ENCODE measurements at regions not wholly inside any gene's neighbourhood (a gene's known extent, or its start where the extent isn't known, plus 50 kb on each side); places are given as distances from the start of the nearest gene placed in this dataset.

GRCh38 chr5:175816348-175816747 is 55.0 kb upstream of the CPLX2 start:
- H2BK120ac ChIP-seq (ENCODE audit: insufficient read depth, low read length, poor library complexity), result no peak overlapping the region
- peaks cover 2% of the 10 kb centered on the region for H3K9me3 ChIP-seq (ENCODE audit: insufficient read depth, low read depth, low read length)
- no peak overlapping the region for H3K18ac ChIP-seq (ENCODE audit: low read length)
- H2AK5ac ChIP-seq (ENCODE audit: low read length), result no peak overlapping the region
- H4K12ac ChIP-seq (ENCODE audit: low read depth, low read length), result no peak overlapping the region
- H3K9ac ChIP-seq (ENCODE audit: low read length), result no peak overlapping the region
- H3K23ac ChIP-seq (ENCODE audit: low read length), result no peak overlapping the region
- no peaks in the 10 kb centered on the region for H3K36me3 ChIP-seq (ENCODE audit: control insufficient read depth in 1 of 2, insufficient read depth in 2 of 2, low read length in 2 of 2)
- no peaks in the 10 kb centered on the region for H3K79me1 ChIP-seq (ENCODE audit: low read length)
- H3K4me1 ChIP-seq (ENCODE audit: control insufficient read depth in 1 of 2, insufficient read depth in 2 of 2, low read length in 2 of 2), result no peaks in the 10 kb centered on the region
- no peaks in the 10 kb centered on the region for H3K27me3 ChIP-seq (ENCODE audit: insufficient read depth, low read length)
- H4K91ac ChIP-seq (ENCODE audit: low read depth, low read length), result no peak overlapping the region
- H3K14ac ChIP-seq (ENCODE audit: low read length), result no peak overlapping the region
- H4K8ac ChIP-seq (ENCODE audit: low read depth, low read length), result no peak overlapping the region
- no CpG with 5 or more reads among the region's 10 CpGs for WGBS (ENCODE audit: extremely low coverage, insufficient coverage, insufficient read length)
- H2AFZ ChIP-seq (ENCODE audit: insufficient read depth, low read length, poor library complexity), result no peak overlapping the region
- H2BK12ac ChIP-seq (ENCODE audit: low read length), result no peak overlapping the region
- no peak overlapping the region for H3K4me2 ChIP-seq (ENCODE audit: low read length)
- H3K4ac ChIP-seq (ENCODE audit: low read depth, low read length), result no peak overlapping the region
- H3K79me2 ChIP-seq (ENCODE audit: control insufficient read depth, insufficient read depth, low read length, poor library complexity), result no peaks in the 10 kb centered on the region
- H2BK5ac ChIP-seq (ENCODE audit: low read depth, low read length, poor library complexity), result no peak overlapping the region
- no peak overlapping the region for H3K4me3 ChIP-seq (ENCODE audit: low read depth, low read length)
- H3K27ac ChIP-seq (ENCODE audit: low read depth, low read length), result no peak overlapping the region
- DNase-seq, result no peak

GRCh38 chr5:175819090-175819425 is 52.3 kb upstream of the CPLX2 start:
- Histone ChIP-seq H3K4me3 (ENCODE audit: low read depth, low read length) (no peak overlapping the region), H3K79me2 (ENCODE audit: control insufficient read depth, insufficient read depth, low read length, poor library complexity) (no peaks in the 10 kb centered on the region), H3K18ac (ENCODE audit: low read length) (no peak overlapping the region), H3K4me1 (ENCODE audit: control insufficient read depth in 1 of 2, insufficient read depth in 2 of 2, low read length in 2 of 2) (no peaks in the 10 kb centered on the region), H2AK5ac (ENCODE audit: low read length) (no peak overlapping the region), H3K9ac (ENCODE audit: low read length) (no peak overlapping the region), H4K12ac (ENCODE audit: low read depth, low read length) (no peak overlapping the region), H3K14ac (ENCODE audit: low read length) (no peak overlapping the region), H3K27me3 (ENCODE audit: insufficient read depth, low read length) (no peaks in the 10 kb centered on the region), H3K27ac (ENCODE audit: low read depth, low read length) (no peak overlapping the region), H3K79me1 (ENCODE audit: low read length) (no peaks in the 10 kb centered on the region), H2BK5ac (ENCODE audit: low read depth, low read length, poor library complexity) (no peak overlapping the region), H3K23ac (ENCODE audit: low read length) (no peak overlapping the region), H2BK12ac (ENCODE audit: low read length) (no peak overlapping the region), H3K36me3 (ENCODE audit: control insufficient read depth in 1 of 2, insufficient read depth in 2 of 2, low read length in 2 of 2) (no peaks in the 10 kb centered on the region), H3K9me3 (ENCODE audit: insufficient read depth, low read depth, low read length) (peaks cover under 1% of the 10 kb centered on the region), H3K4me2 (ENCODE audit: low read length) (no peak overlapping the region), H2BK120ac (ENCODE audit: insufficient read depth, low read length, poor library complexity) (no peak overlapping the region), H4K91ac (ENCODE audit: low read depth, low read length) (no peak overlapping the region), H4K8ac (ENCODE audit: low read depth, low read length) (no peak overlapping the region), H2AFZ (ENCODE audit: insufficient read depth, low read length, poor library complexity) (no peak overlapping the region), H3K4ac (ENCODE audit: low read depth, low read length) (no peak overlapping the region)
- DNase-seq, result no peak
- WGBS (ENCODE audit: extremely low coverage, insufficient coverage, insufficient read length), result no CpG with 5 or more reads among the region's 6 CpGs

- no peak overlapping the region for H3K4ac ChIP-seq (ENCODE audit: low read depth, low read length)
- no peak overlapping the region for H3K4me3 ChIP-seq (ENCODE audit: low read depth, low read length)
- no peaks in the 10 kb centered on the region for H3K79me1 ChIP-seq (ENCODE audit: low read length)
- no peak overlapping the region for H3K23ac ChIP-seq (ENCODE audit: low read length)
- no peak overlapping the region for H4K12ac ChIP-seq (ENCODE audit: low read depth, low read length)
- no peak overlapping the region for H4K91ac ChIP-seq (ENCODE audit: low read depth, low read length)
- H3K36me3 ChIP-seq (ENCODE audit: control insufficient read depth in 1 of 2, insufficient read depth in 2 of 2, low read length in 2 of 2), result no peaks in the 10 kb centered on the region
- no peak overlapping the region for H2BK12ac ChIP-seq (ENCODE audit: low read length)
- H3K79me2 ChIP-seq (ENCODE audit: control insufficient read depth, insufficient read depth, low read length, poor library complexity), result no peaks in the 10 kb centered on the region
- no peak overlapping the region for H3K14ac ChIP-seq (ENCODE audit: low read length)
- no peak overlapping the region for H2BK120ac ChIP-seq (ENCODE audit: insufficient read depth, low read length, poor library complexity)
- no peak overlapping the region for H3K4me2 ChIP-seq (ENCODE audit: low read length)
- no CpG with 5 or more reads among the region's 9 CpGs for WGBS (ENCODE audit: extremely low coverage, insufficient coverage, insufficient read length)
- H3K18ac ChIP-seq (ENCODE audit: low read length), result no peak overlapping the region
- H3K27me3 ChIP-seq (ENCODE audit: insufficient read depth, low read length), result no peaks in the 10 kb centered on the region
- H3K4me1 ChIP-seq (ENCODE audit: control insufficient read depth in 1 of 2, insufficient read depth in 2 of 2, low read length in 2 of 2), result no peaks in the 10 kb centered on the region
- no peak overlapping the region for H3K27ac ChIP-seq (ENCODE audit: low read depth, low read length)
- no peak overlapping the region for H2AK5ac ChIP-seq (ENCODE audit: low read length)
- H3K9ac ChIP-seq (ENCODE audit: low read length), result no peak overlapping the region
- H2AFZ ChIP-seq (ENCODE audit: insufficient read depth, low read length, poor library complexity), result no peak overlapping the region
- no peaks in the 10 kb centered on the region for H3K9me3 ChIP-seq (ENCODE audit: insufficient read depth, low read depth, low read length)
- no peak overlapping the region for H4K8ac ChIP-seq (ENCODE audit: low read depth, low read length)
- no peak overlapping the region for H2BK5ac ChIP-seq (ENCODE audit: low read depth, low read length, poor library complexity)
- no peak for DNase-seq
These were observed 51.1 kb upstream of the CPLX2 start for GRCh38 chr5:175820230-175820629.
